HG03457 (cell line): ENCODE measurements at regions not wholly inside any gene's neighbourhood (a gene's known extent, or its start where the extent isn't known, plus 50 kb on each side); places are given as distances from the start of the nearest gene placed in this dataset.

Experiments used
- ATAC-seq: cut with Tn5 transposase; IDR thresholded peaks from one replicate; pipeline ENCODE4 v1.9.1; 2021; ENCODE audit warnings: moderate number of reproducible peaks; ENCODE audit not compliant: unreplicated experiment

DNA sequence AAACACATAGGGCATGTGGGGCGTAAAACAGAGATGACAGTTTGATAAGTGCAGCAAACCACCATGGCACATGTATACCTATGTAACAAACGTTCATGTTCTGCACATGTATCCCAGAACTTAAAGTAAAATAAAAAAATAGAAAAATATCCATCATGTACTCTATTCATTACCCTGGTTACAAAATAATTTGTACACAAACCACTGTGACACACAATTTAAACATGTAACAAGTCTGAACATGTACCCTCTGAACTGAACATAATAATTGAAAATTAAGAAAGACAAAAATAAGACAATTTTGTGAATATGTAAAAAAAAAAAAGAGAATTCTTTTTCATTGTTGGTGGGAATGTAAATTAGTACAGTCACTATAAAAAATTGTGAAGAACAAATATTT is 379.2 kb downstream of the KDM5D start:
- ATAC-seq = no peak

DNA sequence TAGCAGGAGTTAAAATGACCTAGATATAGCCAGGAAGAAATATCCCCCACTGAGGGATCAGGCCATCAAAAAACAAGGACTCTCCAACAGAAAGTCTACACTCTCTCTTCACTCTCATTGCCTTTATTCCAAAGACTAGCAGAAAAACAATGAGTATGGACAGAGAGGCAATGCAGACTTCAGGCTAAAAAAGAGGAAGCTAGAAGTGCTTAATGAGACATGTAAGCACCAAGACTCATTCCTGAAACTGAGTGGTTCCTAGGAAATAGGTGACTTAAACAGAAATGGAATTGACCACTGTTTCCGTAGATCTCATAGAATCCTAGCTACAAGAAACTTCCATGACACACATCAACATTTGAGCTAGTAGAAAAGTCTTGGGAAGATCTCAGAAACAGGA is 387.3 kb downstream of the KDM5D start:
- ATAC-seq = peak; percentile 25

DNA sequence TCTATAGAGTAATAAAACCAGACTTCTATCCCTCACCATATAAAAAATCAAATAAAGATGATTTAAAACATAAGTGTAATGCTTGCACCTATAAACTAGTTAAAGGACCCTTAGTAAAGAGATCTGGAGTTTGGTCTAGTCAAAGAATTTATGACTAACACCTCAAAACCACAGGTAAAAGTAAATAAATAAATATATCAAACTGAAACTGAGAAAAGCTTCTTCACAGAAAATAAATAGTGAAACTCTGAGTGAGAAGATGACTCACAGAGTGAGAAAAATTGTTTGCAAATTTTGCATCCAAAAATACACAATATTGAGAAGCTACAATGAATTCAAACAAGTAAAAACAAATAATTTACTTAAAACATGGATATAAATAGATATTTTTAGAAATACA is 387.8 kb downstream of the KDM5D start:
- ATAC-seq = peak; percentile 67

DNA sequence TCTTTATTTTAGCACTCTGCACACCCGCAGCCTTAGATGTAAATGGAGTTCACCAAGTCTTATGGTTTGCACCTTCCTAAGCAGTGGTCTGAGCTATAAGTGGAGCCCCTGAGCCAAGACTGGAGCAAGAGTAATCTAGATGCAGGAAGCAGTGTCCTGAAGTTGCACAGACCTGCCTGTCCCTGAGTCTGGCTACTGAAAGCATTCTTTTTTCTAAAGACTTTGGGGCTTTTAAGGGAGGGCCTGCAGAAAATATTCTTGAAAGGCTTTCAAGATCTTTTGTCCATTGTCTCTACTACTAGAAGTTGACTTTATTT is 389.7 kb downstream of the KDM5D start:
- no peak for ATAC-seq

DNA sequence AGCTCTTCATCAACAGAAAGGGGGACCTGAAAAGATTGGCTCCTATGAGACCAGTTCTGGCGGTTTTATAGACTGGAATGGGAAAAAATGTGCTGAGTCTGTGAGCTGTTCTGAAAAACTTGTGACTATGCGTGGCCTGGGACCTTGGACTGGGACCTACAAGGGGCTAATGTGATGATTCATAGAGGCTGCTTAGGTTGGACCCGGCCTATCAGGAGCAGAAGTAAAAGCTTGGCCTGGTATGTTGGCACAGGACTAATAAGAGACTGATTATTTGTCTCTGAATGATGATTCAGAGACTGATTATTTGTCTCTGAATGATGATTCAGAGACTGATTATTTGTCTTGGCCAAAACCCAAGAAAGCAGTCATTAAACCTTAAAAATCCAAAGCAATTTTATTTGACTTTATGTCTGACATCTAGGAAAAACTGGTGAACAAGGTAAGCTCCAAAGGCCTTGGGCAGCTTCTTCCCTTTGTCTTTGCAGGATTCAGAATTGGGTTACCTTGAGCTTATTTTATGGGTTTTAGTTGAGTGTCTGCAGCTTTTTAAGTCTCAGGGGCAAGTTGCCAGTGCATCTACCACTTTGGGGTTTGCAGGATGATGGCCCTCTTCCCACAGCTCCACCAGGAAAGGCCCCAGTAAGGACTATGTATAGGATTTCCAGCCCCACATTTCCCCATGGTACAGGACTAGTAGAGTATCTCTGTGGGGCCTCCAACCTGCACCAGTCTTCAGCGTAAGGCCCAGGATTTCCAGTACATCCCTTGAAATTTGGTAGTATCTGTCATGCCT is 390.3 kb downstream of the KDM5D start:
- ATAC-seq = no peak

DNA sequence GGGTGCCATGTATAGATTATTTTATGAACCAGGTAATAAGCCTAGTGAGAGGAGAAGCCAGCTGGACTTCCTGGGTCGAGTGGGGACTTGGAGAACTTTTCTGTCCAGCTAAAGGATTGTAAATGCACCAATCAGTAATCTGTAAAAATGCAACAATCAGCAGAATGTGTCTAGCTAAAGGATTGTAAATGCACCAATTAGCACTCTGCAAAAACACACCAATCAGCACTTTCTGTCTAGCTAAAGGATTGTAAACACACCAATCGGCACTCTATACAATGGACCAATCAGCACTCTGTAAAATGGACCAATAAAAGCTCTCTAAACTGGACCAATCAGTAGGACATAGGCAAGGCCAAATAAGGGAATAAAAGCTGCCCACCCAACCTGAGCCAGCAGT is 392.9 kb downstream of the KDM5D start:
- ATAC-seq = no peak

DNA sequence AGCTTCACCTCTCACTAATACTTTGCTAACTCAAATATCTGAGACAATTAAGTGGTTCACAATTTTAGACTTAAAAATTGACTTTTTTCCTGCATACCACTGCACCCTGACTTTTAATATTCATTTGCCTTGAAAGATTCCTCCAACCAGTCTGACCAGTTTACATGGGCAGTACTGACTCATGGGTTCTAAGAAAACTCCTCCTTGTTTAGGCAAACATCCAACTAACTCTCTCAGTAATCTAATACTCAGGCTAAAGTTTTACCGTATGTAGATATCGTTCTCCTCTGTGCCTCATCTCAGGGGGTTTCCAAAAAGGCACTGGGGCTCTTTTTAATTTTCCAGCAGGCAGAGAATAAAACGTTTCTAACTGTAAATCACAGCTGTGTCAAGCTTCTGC is 422.8 kb downstream of the KDM5D start:
- no peak for ATAC-seq

DNA sequence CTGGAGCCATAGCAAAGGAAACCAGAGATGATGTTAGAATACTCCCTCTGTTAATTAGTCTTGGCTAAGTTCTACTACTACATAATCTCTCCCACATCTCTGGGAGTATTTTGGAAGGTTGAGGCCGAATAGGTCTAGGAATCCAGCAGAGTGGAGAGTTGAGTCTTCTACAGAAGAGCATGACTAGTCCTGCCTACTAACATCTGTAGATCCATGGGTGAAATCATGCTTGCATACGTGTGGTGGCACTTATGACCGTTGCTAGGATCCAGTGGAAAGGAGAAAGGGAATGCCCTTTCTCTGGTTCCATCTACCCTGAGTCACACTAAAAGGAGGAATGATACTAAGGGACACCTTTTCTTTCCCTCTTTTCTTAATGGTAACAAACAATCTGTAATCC is 425.4 kb downstream of the KDM5D start:
- ATAC-seq = no peak

DNA sequence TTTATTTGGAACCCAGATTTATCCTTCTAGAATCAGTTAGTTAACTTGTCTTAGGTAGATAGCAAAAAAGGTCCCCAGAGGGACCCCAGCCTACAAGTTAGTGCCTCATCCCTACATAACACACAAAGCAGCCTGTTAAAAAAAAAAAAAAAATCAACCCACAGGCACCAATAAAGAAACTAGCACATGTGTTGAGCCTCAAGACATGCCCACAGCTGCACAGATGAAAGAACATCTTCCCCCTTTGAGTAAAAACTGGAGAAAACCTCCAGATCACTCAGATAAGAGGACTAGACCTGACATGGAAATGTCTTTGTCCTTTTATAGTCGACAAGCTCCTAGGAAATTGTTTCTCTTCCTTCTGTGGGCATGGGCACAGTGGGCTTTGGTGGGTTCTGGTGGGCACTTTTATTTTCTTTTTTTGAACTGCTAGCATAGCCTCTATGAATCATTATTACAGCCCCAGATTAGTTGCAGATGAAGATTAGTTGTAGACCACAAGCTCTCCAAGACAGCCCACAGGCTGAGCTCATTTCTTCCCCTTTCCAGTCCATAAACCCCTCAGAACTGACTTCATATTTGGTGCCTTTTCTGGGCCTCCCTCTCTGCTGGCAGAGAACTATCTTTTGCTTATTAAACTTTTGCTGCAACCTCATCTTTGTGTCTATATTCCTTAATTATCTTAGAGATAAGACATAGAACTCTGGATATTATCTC is 427.1 kb downstream of the KDM5D start:
- ATAC-seq = no peak

DNA sequence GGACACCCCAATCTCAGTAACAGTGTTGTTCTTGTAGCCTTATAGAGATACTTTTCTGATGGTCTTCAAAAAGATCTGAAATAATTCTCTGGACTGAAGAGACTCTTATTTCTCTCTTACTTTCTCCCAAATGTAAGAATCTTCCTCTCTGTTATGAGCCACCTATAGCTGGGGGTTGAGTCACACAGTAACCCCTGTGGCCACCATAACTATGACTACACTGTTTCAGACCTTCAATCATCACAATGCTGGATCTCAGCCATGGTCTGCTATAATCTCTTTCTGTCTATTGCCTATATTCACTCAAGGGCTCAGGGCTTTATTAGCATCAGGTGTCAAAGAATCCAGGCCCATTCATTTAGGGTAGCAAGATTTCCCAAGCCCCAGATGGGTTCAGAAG is 436.9 kb downstream of the KDM5D start:
- ATAC-seq = no peak

DNA sequence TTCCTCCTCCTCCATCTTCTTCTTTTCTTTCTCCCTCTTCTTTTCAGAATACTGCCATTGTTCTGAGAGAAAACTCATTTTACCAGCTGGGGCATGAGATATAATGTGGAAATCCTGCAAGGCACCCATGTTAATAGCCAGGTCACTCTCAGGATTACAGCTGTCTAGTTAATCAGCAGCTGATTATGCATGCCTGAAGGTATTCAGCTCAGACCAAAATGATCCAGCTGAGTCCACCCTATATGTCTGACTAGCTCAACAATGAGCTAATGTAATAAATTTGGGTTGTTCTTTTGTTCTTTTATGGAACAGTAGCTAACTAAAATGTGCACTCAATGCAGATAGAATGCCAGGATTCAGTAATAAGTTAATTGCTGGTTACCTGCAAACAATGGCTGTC is 441.4 kb downstream of the KDM5D start:
- no peak for ATAC-seq

DNA sequence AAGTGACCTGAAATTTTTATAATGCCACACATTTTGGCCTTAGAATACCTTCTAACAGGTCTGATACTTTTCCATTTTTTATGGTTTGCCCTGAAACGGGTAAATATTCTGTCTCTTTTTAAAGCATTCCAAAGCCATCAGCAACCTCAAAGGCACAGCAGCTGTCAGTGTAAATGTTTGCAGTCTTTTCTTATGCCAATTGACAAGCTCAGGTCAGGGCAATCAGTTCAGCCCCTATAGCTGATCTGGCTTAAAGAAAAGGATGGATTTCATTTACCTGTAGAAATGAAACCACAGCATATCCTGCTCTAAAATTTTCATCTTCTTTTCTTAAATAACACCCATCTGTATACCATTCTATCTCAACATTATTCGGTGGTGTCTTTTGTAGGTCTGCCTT is 453.6 kb downstream of the KDM5D start:
- no peak for ATAC-seq

DNA sequence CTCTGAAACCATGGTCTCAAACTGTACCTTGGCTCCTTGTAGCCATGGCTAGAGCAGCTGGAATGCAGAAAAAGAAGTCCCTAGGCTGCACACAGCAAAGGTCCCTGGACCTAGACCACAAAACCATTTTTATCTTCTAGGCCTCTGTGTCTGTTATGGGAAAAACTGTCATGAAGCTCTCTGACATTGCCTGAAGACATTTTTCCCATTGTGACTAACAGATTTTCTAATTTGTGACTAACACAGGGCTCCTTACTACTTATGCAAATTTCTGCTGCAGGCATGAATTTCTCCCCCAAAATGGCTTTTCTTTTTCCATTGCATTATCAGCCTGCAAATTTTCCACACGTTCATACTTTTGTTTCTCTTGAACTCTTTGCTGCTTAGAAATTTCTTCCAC is 470.4 kb downstream of the KDM5D start:
- no peak for ATAC-seq

DNA sequence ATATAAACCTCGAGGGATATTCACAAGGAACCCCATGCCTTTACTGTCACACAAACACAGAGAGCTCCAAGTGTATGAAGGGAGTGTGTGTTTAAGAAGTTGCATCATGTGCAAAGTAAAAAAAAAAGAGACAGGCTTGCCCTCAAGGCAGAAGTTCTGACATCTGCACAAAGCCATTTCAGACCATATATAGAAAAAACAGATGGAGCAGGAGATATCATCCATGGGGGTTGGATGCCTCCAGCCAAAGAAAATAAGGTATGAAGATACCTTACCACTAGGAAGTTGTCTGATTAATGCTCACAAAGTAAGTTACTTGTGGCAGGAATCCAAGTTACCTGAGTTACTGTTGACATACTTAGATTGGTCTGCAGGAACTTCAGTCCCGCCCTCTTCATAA is 476.2 kb downstream of the KDM5D start:
- no peak for ATAC-seq

DNA sequence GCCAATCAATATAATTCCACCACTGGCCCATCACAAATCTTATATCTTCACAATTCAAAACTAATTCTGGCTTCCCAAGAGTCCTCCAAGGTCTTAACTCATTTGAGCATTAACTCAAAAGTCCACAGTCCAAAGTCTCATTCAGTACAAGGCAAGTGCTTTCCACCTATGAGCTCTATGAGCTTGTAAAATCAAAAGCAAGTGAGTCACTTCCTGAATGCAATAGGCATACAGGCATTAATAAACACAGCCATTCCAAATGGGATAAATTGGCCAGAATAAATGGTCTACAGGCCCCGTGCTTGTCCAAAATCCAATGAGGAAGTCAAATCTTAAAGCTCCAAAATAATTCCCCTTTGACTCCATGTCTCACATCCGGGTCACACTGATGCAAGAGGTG is 479.1 kb downstream of the KDM5D start:
- ATAC-seq = no peak

DNA sequence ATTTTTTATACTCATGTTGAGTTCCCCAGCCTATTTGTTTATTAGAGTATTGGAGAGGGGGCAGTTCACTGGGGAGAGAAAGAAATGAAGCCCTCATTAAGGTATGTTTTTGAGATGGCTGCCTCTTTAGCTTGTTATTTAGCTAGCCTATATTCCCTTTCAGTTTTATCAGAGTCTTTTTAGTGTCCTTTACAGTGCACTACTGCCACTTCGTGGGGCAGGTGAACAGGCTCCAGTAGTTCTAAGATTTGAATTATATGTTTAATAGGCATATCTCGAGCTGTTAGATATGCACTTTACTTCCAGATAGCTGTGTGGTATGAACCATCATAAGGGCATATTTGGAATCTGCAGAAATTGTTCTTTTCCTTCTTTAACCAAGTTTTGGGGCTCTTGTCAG is 482.2 kb downstream of the KDM5D start:
- ATAC-seq = no peak

DNA sequence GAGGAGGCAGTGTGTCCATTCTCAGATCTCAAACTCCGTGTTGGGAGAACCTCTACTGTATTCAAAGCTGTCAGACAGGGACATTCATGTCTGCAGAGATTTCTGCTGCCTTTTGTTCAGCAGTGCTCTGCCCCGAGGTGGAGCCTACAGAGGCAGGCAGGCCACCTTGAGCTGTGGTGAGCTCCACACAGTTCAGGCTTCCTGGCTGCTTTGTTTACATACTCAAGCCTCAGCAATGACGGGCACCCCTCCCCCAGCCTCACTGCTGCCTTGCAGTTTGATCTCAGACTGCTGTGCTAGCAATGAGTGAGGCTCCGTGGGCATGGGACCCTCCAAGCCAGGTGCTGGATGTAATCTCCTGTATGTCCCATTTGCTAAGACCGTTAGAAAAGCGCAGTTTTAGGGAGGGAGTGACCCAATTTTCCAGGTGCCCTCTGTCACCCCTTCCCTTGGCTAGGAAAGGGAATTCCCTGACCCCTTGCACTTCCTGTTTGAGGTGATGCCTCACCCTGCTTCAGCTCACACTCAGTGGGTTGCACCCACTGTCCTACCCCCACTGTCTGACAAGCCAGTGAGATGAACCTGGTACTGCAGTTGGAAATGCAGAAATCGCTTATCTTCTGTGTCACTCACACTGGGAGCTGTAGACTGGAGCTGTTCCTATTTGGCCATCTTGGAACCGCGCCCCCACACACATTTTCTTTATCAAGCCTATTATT is 458.9 kb upstream of the HSFY2 start:
- no peak for ATAC-seq

DNA sequence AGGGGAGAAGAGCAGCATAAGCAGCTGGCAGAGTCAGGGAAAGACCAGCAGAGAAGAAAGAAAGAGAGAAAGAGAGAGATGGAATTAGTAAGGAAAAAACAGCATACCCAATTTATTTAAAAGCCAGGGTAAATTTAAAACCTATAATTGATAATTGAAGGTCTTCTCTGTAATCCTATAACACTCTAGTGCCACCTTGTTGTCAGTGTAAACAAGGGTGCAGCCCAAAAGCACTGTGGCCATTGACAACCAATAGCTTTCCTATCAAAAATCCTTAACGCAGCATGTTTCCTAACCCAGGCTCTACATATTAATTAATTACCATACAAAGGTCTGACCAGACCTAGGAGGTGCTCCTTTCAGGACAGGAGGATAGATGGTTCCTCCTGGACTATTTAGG is 447.2 kb upstream of the HSFY2 start:
- ATAC-seq = no peak

DNA sequence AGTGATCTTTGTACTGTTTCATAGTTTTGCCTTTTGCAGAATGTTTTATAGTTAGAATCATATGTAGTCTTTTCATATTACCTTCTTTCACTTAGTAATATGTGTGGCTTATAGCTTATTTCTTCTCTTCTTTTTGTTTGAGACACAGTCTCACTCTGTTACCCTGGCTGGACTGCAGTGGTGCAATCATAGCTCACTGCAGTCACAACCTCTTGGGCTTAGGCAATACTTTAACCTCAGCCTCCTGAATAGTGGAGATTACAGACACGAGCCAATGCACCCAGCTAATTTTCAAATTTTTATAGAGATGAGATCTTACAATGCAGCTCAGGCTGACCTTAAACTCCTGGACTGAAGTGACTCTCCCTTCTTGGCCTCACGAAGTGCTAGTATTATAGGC is 435.4 kb upstream of the HSFY2 start:
- ATAC-seq = no peak

DNA sequence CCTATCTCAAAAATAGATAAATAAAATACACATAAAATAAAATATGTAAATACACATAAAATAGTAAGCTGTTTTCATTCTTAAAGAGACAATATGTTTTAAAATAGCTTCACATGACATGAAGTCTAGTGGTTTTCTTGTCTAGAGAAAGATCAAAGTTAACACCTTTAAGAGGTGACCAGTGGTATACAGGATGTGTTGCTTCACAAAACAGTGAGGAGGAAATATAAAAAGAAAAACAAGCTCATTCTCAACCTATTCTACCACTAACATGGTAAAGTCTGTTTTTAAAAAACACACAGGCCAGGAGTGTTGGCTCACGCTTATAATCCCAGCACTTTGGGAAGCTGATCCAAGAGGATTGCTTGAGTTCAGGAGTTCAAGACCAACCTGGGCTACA is 433.5 kb upstream of the HSFY2 start:
- no peak for ATAC-seq

DNA sequence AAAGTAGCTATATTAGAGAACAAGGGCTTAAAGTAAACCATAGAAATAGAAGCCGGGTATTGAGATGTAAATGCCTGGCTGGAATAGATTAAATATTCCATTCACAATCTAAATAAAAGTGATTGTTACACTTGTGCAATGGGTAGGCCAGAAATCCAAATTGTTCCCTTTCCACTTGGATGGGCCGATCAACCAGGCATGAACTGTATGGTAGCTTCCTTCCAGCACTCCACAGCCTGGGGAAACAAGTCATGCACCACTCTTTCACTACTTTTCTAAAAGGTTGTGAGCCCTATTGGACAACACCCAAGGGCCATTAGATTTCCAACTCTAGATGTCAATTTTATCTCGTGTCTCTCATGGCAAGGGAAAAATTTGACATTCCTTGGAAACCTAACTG is 407.3 kb upstream of the HSFY2 start:
- ATAC-seq = no peak

DNA sequence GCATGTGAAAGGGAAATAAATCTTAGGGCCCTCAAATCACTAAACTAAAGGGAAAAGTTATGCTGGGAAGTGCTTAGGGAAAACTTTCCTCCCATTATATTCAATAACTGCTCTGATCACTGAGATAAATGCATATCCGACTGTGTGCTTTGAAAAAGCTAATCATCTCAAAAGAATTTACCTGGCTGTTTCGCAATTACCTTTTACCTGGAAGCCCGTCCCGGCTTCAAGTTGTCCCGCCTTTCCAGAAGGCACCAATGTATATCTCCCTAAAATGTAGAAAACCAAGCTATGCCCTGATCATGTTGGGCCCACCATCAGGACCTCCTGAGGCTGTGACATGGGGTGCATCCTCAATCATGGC is 394.6 kb upstream of the HSFY2 start:
- no peak for ATAC-seq
